Suppressor macrophage (primary cell): ENCODE measurements at regions not wholly inside any gene's neighbourhood (a gene's known extent, or its start where the extent isn't known, plus 50 kb on each side); places are given as distances from the start of the nearest gene placed in this dataset.

Source experiments
- DNase-seq, 4 experiments: peaks; one replicate each; pipeline ENCODE4 v3.0.0-alpha.2; 2020 to 2022

GRCh38 chr6:40792183-40792582, 205.0 kb upstream of the LRFN2 start:
- DNase-seq, result no peak

GRCh38 chr6:40791004-40791403, 203.8 kb upstream of the LRFN2 start:
- no peak for DNase-seq

- no peak for DNase-seq
These were observed 201.8 kb upstream of the LRFN2 start for GRCh38 chr6:40788661-40789655.

GRCh38 chr6:40782355-40782754, 195.2 kb upstream of the LRFN2 start:
- DNase-seq, result no peak

- DNase-seq, result no peak
These were observed 193.5 kb upstream of the LRFN2 start for GRCh38 chr6:40780637-40781036.

GRCh38 chr6:40779409-40779808, 192.2 kb upstream of the LRFN2 start:
- DNase-seq, result no peak

- no peak for DNase-seq
These were observed 191.8 kb upstream of the LRFN2 start for GRCh38 chr6:40778918-40779317.

- no peak for DNase-seq
These were observed 191.0 kb upstream of the LRFN2 start for GRCh38 chr6:40778196-40778595.

- DNase-seq, result peak in 1 of 4 experiments; percentile 13
These were observed 187.8 kb upstream of the LRFN2 start for GRCh38 chr6:40774932-40775331.

- no peak for DNase-seq
These were observed 183.6 kb upstream of the LRFN2 start for GRCh38 chr6:40770794-40771193.

- DNase-seq, result no peak
These were observed 177.6 kb upstream of the LRFN2 start for GRCh38 chr6:40764726-40765125.

GRCh38 chr6:40762981-40763380, 175.8 kb upstream of the LRFN2 start:
- DNase-seq, result no peak

GRCh38 chr6:40760887-40761286, 173.7 kb upstream of the LRFN2 start:
- DNase-seq, result no peak

- no peak for DNase-seq
These were observed 172.7 kb upstream of the LRFN2 start for GRCh38 chr6:40759838-40760237.

- DNase-seq, result no peak
These were observed 172.1 kb upstream of the LRFN2 start for GRCh38 chr6:40759264-40759663.

- no peak for DNase-seq
These were observed 168.7 kb upstream of the LRFN2 start for GRCh38 chr6:40755749-40756452.

- no peak for DNase-seq
These were observed 168.0 kb upstream of the LRFN2 start for GRCh38 chr6:40755046-40755681.

- no peak for DNase-seq
These were observed 167.4 kb upstream of the LRFN2 start for GRCh38 chr6:40754461-40755045.

GRCh38 chr6:40753675-40754448, 166.7 kb upstream of the LRFN2 start:
- no peak for DNase-seq

- no peak for DNase-seq
These were observed 165.9 kb upstream of the LRFN2 start for GRCh38 chr6:40753048-40753447.

- no peak for DNase-seq
These were observed 157.7 kb upstream of the LRFN2 start for GRCh38 chr6:40744835-40745234.
